Fibroblast of gingiva (primary cell): ENCODE measurements at regions not wholly inside any gene's neighbourhood (a gene's known extent, or its start where the extent isn't known, plus 50 kb on each side); places are given as distances from the start of the nearest gene placed in this dataset.

Experiments used
- DNase-seq: peaks from one replicate; pipeline ENCODE4 v3.0.0-alpha.2; 2011; ENCODE audit warnings: low read depth

GRCh38 chrX:44470816-44471215, 71.8 kb downstream of the FUNDC1 start:
- DNase-seq: no peak

GRCh38 chrX:44462850-44463249, 79.8 kb downstream of the FUNDC1 start:
- peak; percentile 31 for DNase-seq

GRCh38 chrX:44459501-44459900, 83.2 kb downstream of the FUNDC1 start:
- DNase-seq: no peak

GRCh38 chrX:44456685-44457084, 86.0 kb downstream of the FUNDC1 start:
- no peak for DNase-seq

- DNase-seq: no peak
Observed at GRCh38 chrX:44451056-44451455, 91.6 kb downstream of the FUNDC1 start.

GRCh38 chrX:44447214-44447613, 95.4 kb downstream of the FUNDC1 start:
- no peak for DNase-seq

GRCh38 chrX:44440006-44440405, 96.5 kb upstream of the EFHC2 start:
- DNase-seq: no peak

GRCh38 chrX:44439242-44439794, 95.8 kb upstream of the EFHC2 start:
- DNase-seq: no peak

- no peak for DNase-seq
Observed at GRCh38 chrX:44435047-44435446, 91.6 kb upstream of the EFHC2 start.

GRCh38 chrX:44433556-44433955, 90.1 kb upstream of the EFHC2 start:
- DNase-seq: no peak

- no peak for DNase-seq
Observed at GRCh38 chrX:44432641-44433040, 89.2 kb upstream of the EFHC2 start.

- no peak for DNase-seq
Observed at GRCh38 chrX:44431194-44431593, 87.7 kb upstream of the EFHC2 start.

- DNase-seq: no peak
Observed at GRCh38 chrX:44428989-44429627, 85.6 kb upstream of the EFHC2 start.

GRCh38 chrX:44422631-44423030, 79.2 kb upstream of the EFHC2 start:
- DNase-seq: no peak

- no peak for DNase-seq
Observed at GRCh38 chrX:44415639-44416386, 72.3 kb upstream of the EFHC2 start.

- no peak for DNase-seq
Observed at GRCh38 chrX:44401151-44401550, 57.7 kb upstream of the EFHC2 start.

GRCh38 chrX:44400588-44400987, 57.1 kb upstream of the EFHC2 start:
- peak; percentile 48 for DNase-seq

GRCh38 chrX:44400161-44400560, 56.7 kb upstream of the EFHC2 start:
- no peak for DNase-seq
